GM12864 (cell line): ENCODE measurements at regions not wholly inside any gene's neighbourhood (a gene's known extent, or its start where the extent isn't known, plus 50 kb on each side); places are given as distances from the start of the nearest gene placed in this dataset.
"Not testable (repeated sequence)": the region's sequence is repeated elsewhere in the genome, so short reads cannot be mapped to it uniquely, and the experiment has no call there.

Experiments used
- DNase-seq: peaks from one replicate; pipeline ENCODE4 v3.0.0-alpha.2; 2011; ENCODE audit warnings: low read depth
- H3K4me3 ChIP-seq: 2 replicates; pipeline ENCODE4 v1.5.1; 2011; ENCODE audit warnings: mild to moderate bottlenecking, low read depth, low read length, control low read depth
- CTCF ChIP-seq: IDR thresholded peaks from 2 replicates; pipeline ENCODE4 v1.5.1; 2011; ENCODE audit warnings: low read depth, mild to moderate bottlenecking, moderate library complexity, low read length, control low read depth, inconsistent platforms; ENCODE audit errors: missing control alignments

GRCh38 chr10:27349987-27350386 is 109.4 kb upstream of the ACBD5 start:
- H3K4me3 ChIP-seq: no peak overlapping the region
- no peak for DNase-seq
- TF ChIP-seq CTCF: no peak

- not testable (repeated sequence) for DNase-seq
Measured at GRCh38 chr10:27347827-27348207, 107.2 kb upstream of the ACBD5 start.

GRCh38 chr10:27345455-27345920 is 104.9 kb upstream of the ACBD5 start:
- no peak for TF ChIP-seq CTCF
- no peak overlapping the region; the same call in 1 of the 2 replicates for H3K4me3 ChIP-seq
- DNase-seq: no peak

More at GRCh38 chr10:27347827-27348207, 107.2 kb upstream of the ACBD5 start:
- not testable (repeated sequence) for H3K4me3 ChIP-seq

- no peak overlapping the region; the same call in 1 of the 2 replicates for H3K4me3 ChIP-seq
- no peak for TF ChIP-seq CTCF
- DNase-seq: no peak
Measured at GRCh38 chr10:27344568-27345454, 104.2 kb upstream of the ACBD5 start.

GRCh38 chr10:27341001-27341400 is 100.4 kb upstream of the ACBD5 start:
- no peak for TF ChIP-seq CTCF
- no peak overlapping the region for H3K4me3 ChIP-seq
- DNase-seq: no peak

- DNase-seq, H3K4me3 ChIP-seq: not testable (repeated sequence)
Measured at GRCh38 chr10:27335246-27335645, 94.6 kb upstream of the ACBD5 start.

GRCh38 chr10:27330074-27330473 is 89.5 kb upstream of the ACBD5 start:
- DNase-seq: no peak
- H3K4me3 ChIP-seq: no peak overlapping the region
- no peak for TF ChIP-seq CTCF

GRCh38 chr10:27328946-27329345 is 88.3 kb upstream of the ACBD5 start:
- no peak for TF ChIP-seq CTCF
- no peak overlapping the region for H3K4me3 ChIP-seq
- DNase-seq: no peak

GRCh38 chr10:27326748-27327147 is 86.2 kb upstream of the ACBD5 start:
- H3K4me3 ChIP-seq, DNase-seq: not testable (repeated sequence)
